PC-9 (cell line): ENCODE measurements at regions not wholly inside any gene's neighbourhood (a gene's known extent, or its start where the extent isn't known, plus 50 kb on each side); places are given as distances from the start of the nearest gene placed in this dataset.

Experiments used
- BruUV-seq: library from RNA; stranded (reverse); fragments of 400-500 nt; replicated peaks from 2 replicates; lab custom pipeline; 2021; lab: Mats Ljungman, UMichigan
- CTCF ChIA-PET: fragments of 300-600 bp; sonication (Branson Sonifier 250); formaldehyde crosslinking; loops from one replicate; lab custom pipeline; 2022; ENCODE audit warnings: antibody characterized with exemption; lab: Charles Lee
- POLR2A ChIA-PET: fragments of 300-600 bp; sonication (Branson Sonifier 250); formaldehyde crosslinking; loops from one replicate; lab custom pipeline; 2022; ENCODE audit warnings: antibody characterized with exemption; ENCODE audit not compliant: unreplicated experiment; lab: Charles Lee
- DNase-seq, 2 experiments: peaks; one replicate each; pipeline versions ENCODE4 v3.0.0 to v3.0.0-alpha.2; 2015 to 2022; ENCODE audit warnings: mixed read lengths in 1 of 2
- H2AFZ ChIP-seq: fragments of 200-600 bp; sonication (generic); 2 replicates; pipeline ENCODE4 v1.8.1; 2017; ENCODE audit warnings: antibody characterized with exemption
- H3F3A ChIP-seq: fragments of 200-600 bp; sonication (generic); 2 replicates; pipeline ENCODE4 v1.8.1; 2017; ENCODE audit warnings: antibody characterized with exemption, mild to moderate bottlenecking, low read depth; ENCODE audit not compliant: insufficient read depth
- H3K27ac ChIP-seq: fragments of 200-600 bp; sonication (generic); 2 replicates; pipeline ENCODE4 v1.6.1; 2016; ENCODE audit warnings: mixed run types
- H3K27me3 ChIP-seq: fragments of 200-600 bp; sonication (generic); 2 replicates; pipeline ENCODE4 v1.6.1; 2016; ENCODE audit warnings: low read depth, mixed run types; ENCODE audit not compliant: insufficient read depth
- H3K36me3 ChIP-seq: fragments of 200-600 bp; sonication (generic); 2 replicates; pipeline ENCODE4 v1.6.1; 2016; ENCODE audit warnings: low read depth, mixed run types
- H3K4me1 ChIP-seq: fragments of 200-600 bp; sonication (generic); replicated peaks from 2 replicates; pipeline ENCODE4 v1.6.1; 2016; ENCODE audit warnings: mixed run types; ENCODE audit not compliant: insufficient read depth
- H3K4me2 ChIP-seq: fragments of 200-600 bp; sonication (generic); 2 replicates; pipeline ENCODE4 v1.6.1; 2017; ENCODE audit warnings: mixed run types
- H3K4me3 ChIP-seq: fragments of 200-600 bp; sonication (generic); 2 replicates; pipeline ENCODE4 v1.6.1; 2016; ENCODE audit warnings: mixed run types
- H3K79me2 ChIP-seq: fragments of 200-600 bp; sonication (generic); 2 replicates; pipeline ENCODE4 v1.6.1; 2017; ENCODE audit warnings: low read depth, mixed run types
- H3K9me2 ChIP-seq: fragments of 200-600 bp; sonication (generic); 2 replicates; pipeline ENCODE4 v1.8.1; 2017; ENCODE audit warnings: mild to moderate bottlenecking; ENCODE audit not compliant: insufficient read depth
- H3K9me3 ChIP-seq: fragments of 200-600 bp; sonication (generic); 2 replicates; pipeline ENCODE4 v1.8.1; 2016; ENCODE audit warnings: low read depth; ENCODE audit not compliant: insufficient read depth
- H4K20me1 ChIP-seq: fragments of 200-600 bp; sonication (generic); 2 replicates; pipeline ENCODE4 v1.8.1; 2017; ENCODE audit not compliant: insufficient read depth
- EZH2 ChIP-seq: fragments of 200-600 bp; sonication (generic); IDR thresholded peaks from 2 replicates; pipeline ENCODE4 v1.8.0; 2017; ENCODE audit warnings: antibody characterized with exemption, low read depth
- intact Hi-C: fragments of 100-400 bp; cut with micrococcal nuclease; formaldehyde crosslinking; loops from one replicate; pipeline ENCODE4 v1.10.0; 2022; ENCODE audit not compliant: unreplicated experiment
- TF ChIP-seq, protein P1 (sequence below): fragments of 200-600 bp; sonication (generic); conservative IDR thresholded peaks from 2 replicates; pipeline ENCODE4 v1.6.1; 2017; ENCODE audit warnings: mixed run types, antibody characterized with exemption, mild to moderate bottlenecking, moderate library complexity

- Histone ChIP-seq H3K9me3 (no peaks in the 10 kb centered on the region), H3K4me2 (no peak overlapping the region), H3K27me3 (no peaks in the 10 kb centered on the region), H3F3A (no peaks in the 10 kb centered on the region), H3K36me3 (no peaks in the 10 kb centered on the region), H2AFZ (no peak overlapping the region), H3K9me2 (no peaks in the 10 kb centered on the region), H3K79me2 (no peaks in the 10 kb centered on the region), H3K4me3 (no peak overlapping the region), H3K27ac (no peak overlapping the region), H3K4me1 (no peaks in the 10 kb centered on the region), H4K20me1 (no peaks in the 10 kb centered on the region)
- intact Hi-C loops = no loop called here
- TF ChIP-seq, protein P1, sequence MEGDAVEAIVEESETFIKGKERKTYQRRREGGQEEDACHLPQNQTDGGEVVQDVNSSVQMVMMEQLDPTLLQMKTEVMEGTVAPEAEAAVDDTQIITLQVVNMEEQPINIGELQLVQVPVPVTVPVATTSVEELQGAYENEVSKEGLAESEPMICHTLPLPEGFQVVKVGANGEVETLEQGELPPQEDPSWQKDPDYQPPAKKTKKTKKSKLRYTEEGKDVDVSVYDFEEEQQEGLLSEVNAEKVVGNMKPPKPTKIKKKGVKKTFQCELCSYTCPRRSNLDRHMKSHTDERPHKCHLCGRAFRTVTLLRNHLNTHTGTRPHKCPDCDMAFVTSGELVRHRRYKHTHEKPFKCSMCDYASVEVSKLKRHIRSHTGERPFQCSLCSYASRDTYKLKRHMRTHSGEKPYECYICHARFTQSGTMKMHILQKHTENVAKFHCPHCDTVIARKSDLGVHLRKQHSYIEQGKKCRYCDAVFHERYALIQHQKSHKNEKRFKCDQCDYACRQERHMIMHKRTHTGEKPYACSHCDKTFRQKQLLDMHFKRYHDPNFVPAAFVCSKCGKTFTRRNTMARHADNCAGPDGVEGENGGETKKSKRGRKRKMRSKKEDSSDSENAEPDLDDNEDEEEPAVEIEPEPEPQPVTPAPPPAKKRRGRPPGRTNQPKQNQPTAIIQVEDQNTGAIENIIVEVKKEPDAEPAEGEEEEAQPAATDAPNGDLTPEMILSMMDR = no peak
- ChIA-PET CTCF (no interaction called here), POLR2A (no interaction called here)
- DNase-seq = no peak
- BruUV-seq = no TSS peak
These were observed 145.7 kb upstream of the PKN2 start for GRCh38 chr1:88538222-88538899.

DNA sequence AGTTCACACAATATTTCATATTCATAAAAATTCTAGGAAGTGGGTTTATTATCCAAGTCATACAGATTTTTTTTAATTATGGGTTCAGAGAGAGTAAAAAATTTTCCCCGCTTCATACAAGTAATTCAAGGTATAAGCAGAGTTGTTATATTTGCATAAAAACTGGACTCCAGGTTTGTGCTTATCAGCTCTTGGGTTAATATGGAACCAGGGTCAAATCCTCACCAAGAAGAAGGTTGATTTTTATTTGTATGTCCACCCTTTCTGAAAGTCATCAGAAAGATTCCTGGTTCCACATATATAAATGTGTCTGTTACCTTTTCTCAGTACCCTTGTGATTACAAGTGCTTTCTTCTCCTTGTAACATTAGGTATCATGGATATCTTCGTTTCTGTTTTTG, 143.8 kb upstream of the PKN2 start:
- CTCF ChIA-PET = no interaction called here
- POLR2A ChIA-PET = no interaction called here
- intact Hi-C loops = no loop called here
- H3K4me3 ChIP-seq = no peak overlapping the region
- DNase-seq = no peak
- H3K4me2 ChIP-seq = no peak overlapping the region
- H3K9me3 ChIP-seq = no peaks in the 10 kb centered on the region
- TF ChIP-seq, protein P1 = no peak
- TF ChIP-seq EZH2 = no peak
- no peaks in the 10 kb centered on the region for H3K36me3 ChIP-seq
- H3K27ac ChIP-seq = no peak overlapping the region
- no TSS peak for BruUV-seq
- no peaks in the 10 kb centered on the region for H3K9me2 ChIP-seq
- H3F3A ChIP-seq = no peaks in the 10 kb centered on the region
- no peak overlapping the region for H2AFZ ChIP-seq
- no peaks in the 10 kb centered on the region for H3K4me1 ChIP-seq
- no peaks in the 10 kb centered on the region for H3K79me2 ChIP-seq
- H4K20me1 ChIP-seq = no peaks in the 10 kb centered on the region
- H3K27me3 ChIP-seq = no peaks in the 10 kb centered on the region

GRCh38 chr1:88541596-88541995, 142.5 kb upstream of the PKN2 start:
- H3K4me2 ChIP-seq = no peak overlapping the region
- TF ChIP-seq, protein P1 = no peak
- TF ChIP-seq EZH2 = no peak
- H3K4me3 ChIP-seq = no peak overlapping the region

More at GRCh38 chr1:88541596-88541995, 142.5 kb upstream of the PKN2 start:
- H3F3A ChIP-seq = no peaks in the 10 kb centered on the region
- POLR2A ChIA-PET = no interaction called here
- no peak overlapping the region for H2AFZ ChIP-seq
- no peaks in the 10 kb centered on the region for H3K9me3 ChIP-seq
- intact Hi-C loops = no loop called here
- H3K79me2 ChIP-seq = no peaks in the 10 kb centered on the region
- H3K9me2 ChIP-seq = no peaks in the 10 kb centered on the region
- no peaks in the 10 kb centered on the region for H3K36me3 ChIP-seq
- DNase-seq = no peak
- H3K27me3 ChIP-seq = no peaks in the 10 kb centered on the region
- H3K4me1 ChIP-seq = no peaks in the 10 kb centered on the region
- CTCF ChIA-PET = no interaction called here
- no peaks in the 10 kb centered on the region for H4K20me1 ChIP-seq
- H3K27ac ChIP-seq = no peak overlapping the region
- BruUV-seq = no TSS peak
